Skin of body (tissue), 1 donor: ENCODE measurements at regions not wholly inside any gene's neighbourhood (a gene's known extent, or its start where the extent isn't known, plus 50 kb on each side); places are given as distances from the start of the nearest gene placed in this dataset.

ENCODE experiments used
- DNase-seq: peaks from one replicate; lab custom pipeline; 2025; lab: John Stamatoyannopoulos, UW

DNA sequence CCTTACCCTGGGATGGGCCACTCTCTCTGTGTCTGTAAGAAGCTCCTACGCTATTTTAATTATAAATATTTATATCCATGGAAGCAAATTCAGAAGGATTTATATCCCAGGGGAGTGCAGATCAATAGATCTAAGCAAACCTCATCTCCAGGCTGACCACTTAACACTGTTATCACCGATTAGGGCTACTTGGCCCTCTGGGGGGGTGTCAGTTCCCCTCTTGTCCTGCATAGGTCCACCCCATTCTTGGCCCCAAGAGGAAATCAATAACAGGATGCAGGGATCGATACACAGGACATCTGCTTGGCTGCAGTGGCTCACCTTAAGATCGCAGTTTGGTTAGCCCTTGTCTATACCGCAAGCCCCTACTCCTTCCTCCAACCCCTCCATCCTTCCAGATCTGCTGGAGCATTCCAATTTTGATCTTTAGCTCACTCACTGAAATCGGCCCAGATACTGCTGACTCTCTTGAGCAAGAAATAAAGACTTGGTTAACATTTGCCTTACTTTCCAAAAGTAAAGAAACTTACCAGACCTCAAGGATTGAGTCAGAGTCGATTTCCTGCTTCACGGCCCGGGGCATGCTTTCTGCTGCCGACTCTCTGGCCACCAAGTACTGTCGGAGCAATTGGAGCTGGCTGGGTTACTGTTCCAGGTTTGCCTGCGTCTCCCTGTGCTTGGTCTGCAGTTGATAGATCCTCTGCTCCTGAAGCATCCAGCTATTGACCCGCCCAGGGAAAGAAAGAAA is 112.3 kb upstream of the PMFBP1 start:
- no peak for DNase-seq

DNA sequence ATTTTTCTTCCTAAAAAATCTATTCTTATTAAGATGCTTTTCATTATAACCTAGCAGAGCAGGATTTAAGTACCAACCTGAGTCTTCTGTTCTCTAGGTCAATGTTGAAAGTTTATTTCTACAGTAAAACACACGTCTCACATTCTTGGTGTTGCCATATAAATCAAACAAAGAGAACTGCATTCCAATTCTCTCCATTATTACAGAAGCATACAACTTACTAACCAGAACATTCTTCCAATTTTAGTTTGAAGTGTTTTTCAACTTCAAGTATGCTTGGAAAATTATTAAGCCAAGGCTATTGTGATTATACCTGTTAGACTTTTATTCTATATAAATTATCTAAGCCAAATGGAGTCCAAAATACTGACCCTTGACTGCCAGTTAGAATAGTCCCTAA is 110.4 kb upstream of the PMFBP1 start:
- DNase-seq: no peak

GRCh38 chr16:72278301-72278700 is 106.3 kb upstream of the PMFBP1 start:
- DNase-seq: no peak

DNA sequence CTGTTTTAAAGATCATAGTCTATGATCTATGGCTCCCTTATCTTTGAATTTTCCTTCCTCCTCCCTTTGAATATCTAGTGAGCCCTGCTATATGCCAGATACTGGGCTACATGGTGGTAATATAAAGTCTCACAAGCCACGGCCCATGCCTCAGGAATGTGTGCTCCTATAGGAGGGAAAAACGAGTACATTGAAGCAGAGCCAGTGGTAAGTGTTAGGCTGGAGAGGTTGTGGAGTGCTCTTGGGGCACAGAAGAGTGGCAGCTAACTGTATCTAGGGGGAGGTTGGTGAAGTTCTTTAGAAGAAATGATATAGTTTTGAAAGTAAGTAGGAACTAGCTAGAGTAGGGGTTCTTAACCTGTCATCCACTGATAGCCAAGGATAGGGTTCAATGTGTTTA is 105.8 kb upstream of the PMFBP1 start:
- no peak for DNase-seq

GRCh38 chr16:72271699-72272240 is 99.8 kb upstream of the PMFBP1 start:
- no peak for DNase-seq

GRCh38 chr16:72270531-72270930 is 98.6 kb upstream of the PMFBP1 start:
- no peak for DNase-seq

DNA sequence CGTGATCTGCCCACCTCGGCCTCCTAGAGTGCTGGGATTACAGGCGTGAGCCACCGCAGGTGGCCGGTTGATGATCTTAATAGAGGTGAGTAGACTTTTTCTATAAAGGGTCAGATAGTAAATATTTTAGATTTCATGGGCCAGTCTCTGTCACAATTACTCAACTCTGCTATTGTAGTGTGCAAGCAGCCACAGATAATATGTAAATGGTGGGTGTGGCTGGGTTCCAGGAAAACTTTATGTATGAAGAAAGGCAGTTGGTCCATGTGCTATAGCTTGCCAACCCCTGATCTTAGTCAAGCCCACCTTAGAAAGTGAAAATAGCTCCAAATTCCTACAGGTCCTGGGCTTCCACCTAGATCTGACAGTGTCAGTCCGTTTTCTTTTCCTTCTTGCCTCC is 94.9 kb upstream of the PMFBP1 start:
- DNase-seq: no peak

- DNase-seq: no peak
These were observed 92.8 kb upstream of the PMFBP1 start for GRCh38 chr16:72264771-72265170.

- DNase-seq: no peak
These were observed 90.8 kb upstream of the PMFBP1 start for GRCh38 chr16:72262711-72263110.

GRCh38 chr16:72261127-72261526 is 89.2 kb upstream of the PMFBP1 start:
- DNase-seq: no peak

DNA sequence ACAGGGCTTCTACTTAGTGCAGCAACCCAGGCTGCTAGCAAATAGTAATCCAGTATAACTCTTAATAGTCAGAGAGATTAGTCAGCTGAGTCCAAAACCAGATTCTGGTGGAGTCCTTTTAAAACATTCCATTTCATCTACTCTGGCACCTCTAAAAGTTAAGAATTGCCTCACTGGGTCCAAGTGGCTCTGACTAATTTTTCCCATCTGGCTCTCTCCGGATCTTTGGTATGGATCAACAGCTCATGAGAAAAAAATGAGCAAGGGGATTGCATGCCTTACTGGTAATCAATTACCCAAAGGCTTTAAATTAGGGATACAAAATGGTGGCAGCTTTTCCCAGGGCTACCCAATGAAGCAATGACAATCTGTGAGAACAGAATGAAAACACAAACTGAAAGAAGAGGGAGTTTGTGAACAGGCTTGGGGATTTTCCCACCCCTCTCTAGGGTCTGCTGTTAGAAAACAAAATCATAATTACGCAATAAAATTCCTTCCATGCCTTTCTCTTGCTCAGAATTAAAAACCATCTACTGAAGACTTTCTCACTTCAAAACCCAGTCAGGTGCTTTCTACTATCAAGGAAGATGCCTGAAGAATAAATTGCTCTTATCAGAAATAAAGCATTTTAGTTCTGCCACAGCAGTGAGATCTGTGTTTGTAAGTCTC is 84.6 kb upstream of the PMFBP1 start:
- no peak for DNase-seq

DNA sequence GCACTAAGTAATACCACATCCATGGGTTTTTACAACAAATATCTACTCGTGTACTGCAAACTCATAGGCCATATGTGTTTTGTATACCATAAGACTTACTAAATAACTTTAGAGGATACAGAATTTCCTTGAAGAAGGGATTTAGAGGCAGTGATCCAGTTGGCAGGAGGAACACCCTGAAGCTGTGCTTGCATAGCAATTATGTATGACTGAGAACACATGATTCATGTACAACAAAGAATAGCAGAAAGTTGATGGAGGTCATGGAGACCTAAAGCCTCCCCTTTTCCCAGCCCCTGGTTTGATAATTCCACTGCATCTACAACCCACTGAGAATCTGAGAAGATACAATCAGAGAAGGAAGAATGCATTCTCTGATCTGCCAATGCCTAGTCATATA is 83.8 kb upstream of the PMFBP1 start:
- DNase-seq: no peak

- DNase-seq: no peak
These were observed 75.9 kb upstream of the PMFBP1 start for GRCh38 chr16:72247821-72248253.

DNA sequence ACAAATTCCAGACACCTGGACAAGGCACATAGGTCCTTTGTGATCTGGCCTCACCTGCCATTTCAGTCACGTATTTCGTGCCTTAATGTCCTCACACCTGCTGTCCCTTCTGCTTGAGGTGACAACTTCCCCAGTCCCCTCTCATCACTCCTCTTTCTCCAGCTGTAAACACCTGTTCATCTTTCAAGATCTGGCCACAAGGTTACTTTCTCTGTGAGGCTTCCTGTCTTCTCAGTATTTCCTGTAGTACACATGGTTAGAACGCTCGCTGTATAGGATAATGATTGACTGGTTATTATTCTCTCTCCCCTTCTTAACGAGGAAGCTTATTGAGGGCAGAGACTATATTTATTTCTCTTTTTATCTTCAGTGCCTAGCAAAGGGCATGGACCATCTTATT is 74.5 kb upstream of the PMFBP1 start:
- no peak for DNase-seq

DNA sequence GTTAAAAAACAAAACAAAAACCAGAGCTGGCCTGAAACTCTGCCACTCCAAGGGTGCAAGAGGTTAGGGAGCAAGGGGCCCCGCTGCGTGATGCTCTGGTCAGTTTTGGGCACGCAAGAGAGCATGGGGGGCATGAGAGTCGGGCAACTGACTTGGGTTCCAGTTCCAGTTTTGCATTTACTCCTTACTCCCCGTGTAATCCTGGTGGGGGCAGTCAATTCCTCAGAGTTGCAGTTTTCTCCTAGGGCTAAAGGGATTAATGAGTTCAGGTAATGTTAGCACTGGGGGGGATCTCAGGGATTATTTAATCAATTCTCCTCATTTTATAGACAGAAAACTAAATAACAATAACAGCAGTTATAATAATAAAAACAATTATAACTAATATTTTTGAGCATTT is 72.9 kb upstream of the PMFBP1 start:
- no peak for DNase-seq

DNA sequence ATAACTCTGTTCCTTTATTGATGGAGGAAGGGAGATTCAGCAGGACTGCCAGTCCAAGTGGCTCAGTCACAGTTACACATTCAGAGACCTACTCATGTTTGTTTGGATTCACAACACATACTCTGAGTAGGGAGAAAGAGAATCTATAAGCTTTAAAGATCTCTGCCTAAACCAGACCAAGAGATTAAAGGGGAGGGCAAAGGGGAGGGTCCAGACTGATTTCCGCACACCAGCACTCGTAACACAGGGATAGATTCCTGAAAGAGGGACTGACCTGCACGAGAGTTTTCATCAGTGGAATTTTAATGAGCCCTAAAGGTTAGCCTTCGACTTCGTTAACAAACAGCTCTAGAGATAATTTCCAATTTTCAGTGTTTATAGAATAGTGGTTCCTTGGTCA is 71.7 kb upstream of the PMFBP1 start:
- no peak for DNase-seq

DNA sequence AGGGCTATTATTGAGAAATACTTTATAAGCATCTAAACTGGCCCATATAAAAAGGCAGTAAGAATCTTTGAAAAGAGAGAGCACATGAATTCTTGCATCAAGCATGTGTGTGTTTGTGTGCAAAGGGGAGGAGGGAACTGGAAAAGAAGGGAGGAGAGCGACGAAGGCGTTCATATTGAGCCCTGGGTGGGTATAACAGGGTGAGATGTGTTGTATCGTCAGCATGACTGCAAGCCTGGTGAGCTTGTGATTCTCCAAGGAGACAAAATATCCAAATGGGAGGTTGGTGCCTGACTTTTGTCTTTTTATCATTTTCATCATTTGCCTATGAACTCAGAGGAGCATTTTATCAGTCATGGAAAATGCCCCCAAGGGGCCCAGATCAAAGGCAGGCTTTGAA is 70.8 kb upstream of the PMFBP1 start:
- no peak for DNase-seq

- no peak for DNase-seq
These were observed 70.0 kb upstream of the PMFBP1 start for GRCh38 chr16:72241930-72242329.

DNA sequence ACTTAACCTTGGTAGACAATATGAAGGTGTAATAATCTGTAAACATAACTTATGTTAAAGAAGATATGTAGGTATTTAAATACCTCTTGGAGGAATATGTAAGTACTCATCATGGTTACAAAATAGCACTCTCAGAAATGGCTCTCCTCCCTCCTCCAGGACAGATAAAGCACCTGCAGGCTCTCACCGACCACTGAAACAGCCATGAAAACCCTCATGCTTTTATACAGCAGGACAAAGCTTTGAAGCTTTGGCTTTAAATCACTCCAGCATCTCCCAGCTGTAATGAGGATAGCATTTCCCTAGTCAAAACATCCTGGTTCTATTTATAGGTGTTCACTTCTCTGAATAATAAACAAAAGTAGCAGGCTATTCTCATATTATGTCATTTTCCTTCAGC is 69.1 kb upstream of the PMFBP1 start:
- no peak for DNase-seq

DNA sequence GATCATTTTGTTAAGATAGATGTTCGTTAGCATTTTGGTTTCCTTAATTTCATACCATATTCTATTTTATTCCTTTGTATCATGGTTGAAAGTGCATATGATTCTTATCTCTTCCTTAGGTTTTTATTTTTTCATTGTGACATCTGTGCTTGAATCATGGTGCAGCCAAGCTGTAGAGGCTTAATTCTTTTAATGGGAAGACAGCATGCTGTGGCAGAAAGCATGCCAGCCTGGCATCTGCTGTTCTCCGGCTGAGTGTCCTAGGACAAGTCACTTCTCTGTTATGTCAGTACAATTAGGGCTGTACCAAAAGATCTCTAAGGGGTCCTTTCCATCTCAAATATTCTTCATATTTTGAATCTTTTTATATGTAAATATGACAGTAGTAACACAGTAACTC is 68.5 kb upstream of the PMFBP1 start:
- DNase-seq: no peak

GRCh38 chr16:72236866-72237265 is 64.9 kb upstream of the PMFBP1 start:
- DNase-seq: no peak

GRCh38 chr16:72234387-72234786 is 62.4 kb upstream of the PMFBP1 start:
- DNase-seq: no peak

DNA sequence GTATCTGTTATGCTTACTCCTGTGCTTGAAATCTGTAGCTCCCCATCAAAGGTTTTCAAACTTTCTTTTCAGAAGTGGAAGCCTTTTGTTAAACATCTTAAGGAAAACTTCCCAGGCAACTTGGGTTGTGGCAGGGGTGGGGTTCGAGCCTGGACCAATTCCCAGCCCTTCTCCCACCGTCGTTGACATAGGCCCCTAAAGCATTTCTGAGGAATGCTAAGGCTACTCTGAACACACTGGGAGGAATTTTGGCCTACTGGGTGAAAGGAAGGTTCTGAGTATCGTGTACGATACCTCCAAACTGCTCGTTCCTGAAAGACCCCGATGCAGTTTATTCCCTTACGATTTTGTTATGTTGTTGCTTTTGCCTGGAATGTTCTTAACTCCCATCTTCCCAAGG is 56.1 kb upstream of the PMFBP1 start:
- DNase-seq: no peak
